ENCODE measurements at regions not wholly inside any gene's neighbourhood (a gene's known extent, or its start where the extent isn't known, plus 50 kb on each side); places are given as distances from the start of the nearest gene placed in this dataset.
"Not testable (repeated sequence)": the region's sequence is repeated elsewhere in the genome, so short reads cannot be mapped to it uniquely, and the experiment has no call there.

GRCh38 chr6:11845664-11846577 lies 67.3 kb upstream of the ADTRP start:
- FAIRE-seq = no peak

DNA sequence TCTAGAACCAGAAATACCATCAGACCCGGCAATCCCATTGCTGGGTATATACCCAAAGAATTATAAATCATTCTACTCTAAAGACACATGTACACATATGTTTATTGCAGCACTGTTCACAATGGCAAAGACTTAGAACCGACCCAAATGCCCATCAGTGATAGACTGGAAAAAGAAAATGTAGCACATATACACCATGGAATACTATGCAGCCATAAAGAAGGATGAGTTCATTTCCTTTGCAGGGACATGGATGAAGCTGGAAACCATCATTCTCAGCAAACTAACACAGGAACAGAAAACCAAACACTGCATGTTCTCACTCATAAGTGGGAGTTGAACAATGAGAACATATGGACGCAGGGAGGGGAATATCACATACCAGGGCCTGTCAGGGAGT lies 64.2 kb upstream of the ADTRP start:
- FAIRE-seq = not testable (repeated sequence)

DNA sequence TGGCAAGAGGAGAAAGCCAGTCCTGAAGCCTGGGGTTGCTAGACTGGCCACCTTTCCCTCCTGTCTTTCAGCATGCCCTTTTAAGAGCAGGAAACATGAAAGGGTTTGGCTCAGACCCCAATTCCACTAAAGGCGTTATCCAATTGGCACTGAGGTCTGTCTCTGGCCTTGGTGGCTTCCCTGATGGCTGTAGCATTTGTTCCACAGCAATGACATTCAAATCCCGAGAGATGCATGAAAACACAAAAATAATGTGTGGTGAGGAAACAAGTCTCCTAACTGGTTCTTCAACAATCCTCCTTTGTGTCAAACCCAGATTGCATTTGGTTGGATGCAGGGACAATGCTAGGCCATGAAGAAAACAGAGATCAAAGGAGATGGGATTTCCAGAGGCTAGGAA lies 56.5 kb upstream of the ADTRP start:
- no peak for FAIRE-seq

DNA sequence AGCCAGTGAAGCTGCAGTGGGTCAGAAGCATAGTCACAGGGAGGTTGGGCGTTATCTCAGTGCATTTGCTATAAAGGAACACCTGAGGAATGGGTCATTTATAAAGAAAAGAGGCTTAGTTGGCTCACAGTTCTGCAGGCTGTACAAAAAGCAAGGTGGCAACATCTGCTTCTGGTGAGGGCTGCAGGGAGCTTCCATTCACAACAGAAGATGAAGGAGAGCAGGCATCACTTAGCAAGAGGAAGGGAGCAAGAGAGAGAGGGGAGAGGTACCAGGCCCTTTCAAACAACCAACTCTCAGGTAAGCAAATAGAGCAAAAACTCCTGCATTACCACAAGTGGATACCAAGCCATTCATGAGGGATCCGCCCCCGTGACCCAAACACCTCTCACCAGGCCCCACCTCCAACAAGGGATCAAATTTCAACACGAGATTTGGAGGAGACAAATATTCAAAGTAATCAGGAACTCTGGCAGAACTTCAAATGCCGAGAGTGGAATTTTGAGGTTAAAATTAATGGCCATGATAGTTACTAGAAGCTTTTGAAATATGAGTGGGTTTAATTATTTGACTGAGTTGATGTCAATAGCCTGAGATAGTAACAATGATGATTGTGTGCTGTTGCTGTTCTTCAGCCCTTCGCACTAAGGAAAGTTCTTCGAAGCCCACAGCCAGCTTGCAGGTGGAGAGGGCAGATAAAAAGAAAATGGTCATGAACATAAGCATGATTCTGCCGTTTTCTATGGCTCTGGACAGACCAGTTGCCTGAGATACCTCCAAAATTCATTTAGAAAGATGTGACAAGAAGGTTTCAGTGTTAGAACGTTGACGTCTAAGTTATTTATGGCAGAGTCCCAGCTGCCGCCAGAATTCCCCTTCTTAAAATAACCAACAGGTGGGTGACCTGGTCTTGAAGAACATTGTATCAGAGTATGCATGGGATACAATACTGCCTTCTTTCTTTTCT lies 55.3 kb upstream of the ADTRP start:
- FAIRE-seq = no peak

- FAIRE-seq = no peak
Measured at GRCh38 chr6:11831653-11832052, 53.0 kb upstream of the ADTRP start.

- no peak for FAIRE-seq
Measured at GRCh38 chr6:11830520-11830919, 51.9 kb upstream of the ADTRP start.

GRCh38 chr6:11830105-11830504 lies 51.5 kb upstream of the ADTRP start:
- FAIRE-seq = no peak

DNA sequence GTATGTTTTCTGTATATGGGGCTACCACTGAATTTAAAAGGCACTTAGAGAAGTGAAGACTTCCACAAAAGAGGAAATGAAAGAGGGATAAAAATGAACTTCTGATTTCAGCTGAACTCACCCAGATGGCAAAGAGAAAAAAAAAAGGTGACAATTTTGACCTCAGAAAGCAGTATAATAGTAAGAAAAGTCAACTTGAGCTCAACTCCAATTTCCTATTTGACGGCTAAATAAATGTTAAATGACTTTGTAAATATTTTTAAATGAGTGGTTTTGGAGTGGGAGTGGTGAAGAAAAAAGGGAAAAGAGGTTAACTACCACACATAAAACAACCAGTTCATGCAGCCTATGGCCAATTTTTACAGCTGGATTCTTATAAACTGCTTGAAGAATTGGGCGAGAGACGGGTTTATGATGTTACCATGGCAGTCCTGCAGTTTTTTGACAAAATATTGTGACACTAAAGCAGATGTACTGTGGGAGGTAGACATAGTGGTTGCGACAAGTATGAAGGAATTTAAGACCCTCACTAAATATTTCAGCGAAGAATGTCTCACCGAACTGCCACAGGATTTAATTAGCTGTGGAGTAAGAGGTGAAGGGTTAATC lies 49.8 kb upstream of the ADTRP start:
- peak; percentile 99 for FAIRE-seq

Data from endometrium (tissue), 2 donors.